H9 (cell line): ENCODE measurements at regions not wholly inside any gene's neighbourhood (a gene's known extent, or its start where the extent isn't known, plus 50 kb on each side); places are given as distances from the start of the nearest gene placed in this dataset.

Experiments used
- DNase-seq: peaks from one replicate; pipeline ENCODE4 v3.0.0-alpha.2; 2017
- H2AFZ ChIP-seq: one replicate; pipeline ENCODE4 v1.6.1; 2013; ENCODE audit warnings: mild to moderate bottlenecking, low read length, control low read depth, moderate library complexity
- H2AK5ac ChIP-seq: 2 replicates; pipeline ENCODE4 v1.6.1; 2013; ENCODE audit warnings: low read length, control low read depth, mixed read lengths; ENCODE audit not compliant: insufficient read length
- H2BK120ac ChIP-seq: one replicate; pipeline ENCODE4 v1.6.1; 2013; ENCODE audit warnings: low read depth, mild to moderate bottlenecking, low read length, control low read depth, inconsistent platforms; ENCODE audit not compliant: poor library complexity, severe bottlenecking
- H2BK12ac ChIP-seq: 2 replicates; pipeline ENCODE4 v1.6.1; 2013; ENCODE audit warnings: low read length, control low read depth, mixed read lengths, low read depth; ENCODE audit not compliant: insufficient read length
- H2BK15ac ChIP-seq: 2 replicates; pipeline ENCODE4 v1.6.1; 2013; ENCODE audit warnings: low read depth, low read length, control low read depth
- H2BK20ac ChIP-seq: one replicate; pipeline ENCODE4 v1.6.1; 2013; ENCODE audit warnings: low read depth, mild to moderate bottlenecking, low read length, control low read depth, inconsistent platforms; ENCODE audit not compliant: poor library complexity, severe bottlenecking
- H2BK5ac ChIP-seq: 2 replicates; pipeline ENCODE4 v1.6.1; 2013; ENCODE audit warnings: low read length, control low read depth, mixed read lengths; ENCODE audit not compliant: insufficient read length
- H3K14ac ChIP-seq: 2 replicates; pipeline ENCODE4 v1.6.1; 2013; ENCODE audit warnings: low read length, control low read depth; ENCODE audit not compliant: insufficient read depth
- H3K18ac ChIP-seq: 2 replicates; pipeline ENCODE4 v1.6.1; 2013; ENCODE audit warnings: low read depth, mild to moderate bottlenecking, mixed read lengths, low read length, control low read depth; ENCODE audit not compliant: insufficient read length
- H3K23ac ChIP-seq: 2 replicates; pipeline ENCODE4 v1.6.1; 2013; ENCODE audit warnings: low read length, control low read depth, mixed read lengths, low read depth; ENCODE audit not compliant: insufficient read length
- H3K23me2 ChIP-seq: 2 replicates; pipeline ENCODE4 v1.6.1; 2013; ENCODE audit warnings: low read depth, mild to moderate bottlenecking, mixed read lengths, low read length, control low read depth; ENCODE audit not compliant: insufficient read length, poor library complexity, severe bottlenecking
- H3K27ac ChIP-seq: 2 replicates; pipeline ENCODE4 v1.5.1; 2013; ENCODE audit warnings: low read length, control low read depth, mixed read lengths, low read depth; ENCODE audit not compliant: insufficient read length
- H3K27me3 ChIP-seq: 2 replicates; pipeline ENCODE4 v1.6.1; 2013; ENCODE audit warnings: low read length, control low read depth, inconsistent platforms; ENCODE audit not compliant: insufficient read depth
- H3K4ac ChIP-seq: 2 replicates; pipeline ENCODE4 v1.6.1; 2013; ENCODE audit warnings: low read depth, mild to moderate bottlenecking, control low read depth, inconsistent platforms, low read length, moderate library complexity
- H3K4me1 ChIP-seq: 2 replicates; pipeline ENCODE4 v1.6.1; 2013; ENCODE audit warnings: low read length, control low read depth, inconsistent platforms; ENCODE audit not compliant: insufficient read depth
- H3K4me2 ChIP-seq: 2 replicates; pipeline ENCODE4 v1.6.1; 2013; ENCODE audit warnings: low read length, control low read depth, mixed read lengths; ENCODE audit not compliant: insufficient read length, insufficient read depth
- H3K56ac ChIP-seq: 2 replicates; pipeline ENCODE4 v1.6.1; 2013; ENCODE audit warnings: low read depth, mild to moderate bottlenecking, mixed read lengths, low read length, control low read depth; ENCODE audit not compliant: insufficient read length
- H3K79me1 ChIP-seq: 2 replicates; pipeline ENCODE4 v1.6.1; 2013; ENCODE audit warnings: low read depth, mild to moderate bottlenecking, moderate library complexity, low read length, control low read depth, inconsistent platforms; ENCODE audit not compliant: insufficient read depth, poor library complexity, severe bottlenecking
- H3K79me2 ChIP-seq: 2 replicates; pipeline ENCODE4 v1.6.1; 2013; ENCODE audit warnings: low read length, control low read depth, inconsistent platforms; ENCODE audit not compliant: insufficient read depth
- H3K9ac ChIP-seq: 2 replicates; pipeline ENCODE4 v1.6.1; 2013; ENCODE audit warnings: low read length, control low read depth, mixed read lengths; ENCODE audit not compliant: insufficient read length; ENCODE audit errors: extremely low read depth
- H3K9me3 ChIP-seq: one replicate; pipeline ENCODE4 v1.6.1; 2013; ENCODE audit warnings: low read depth, low read length, inconsistent platforms; ENCODE audit not compliant: control insufficient read depth
- H3T11ph ChIP-seq: one replicate; pipeline ENCODE4 v1.6.1; 2013; ENCODE audit warnings: mild to moderate bottlenecking, low read length, control low read depth, inconsistent platforms
- H4K20me1 ChIP-seq: one replicate; pipeline ENCODE4 v1.6.1; 2013; ENCODE audit not compliant: control insufficient read depth, insufficient read length, insufficient read depth
- H4K5ac ChIP-seq: 2 replicates; pipeline ENCODE4 v1.6.1; 2013; ENCODE audit warnings: low read depth, mild to moderate bottlenecking, mixed read lengths, low read length, control low read depth; ENCODE audit not compliant: insufficient read length
- H4K8ac ChIP-seq: replicated peaks from 2 replicates; pipeline ENCODE4 v1.6.1; 2013; ENCODE audit warnings: low read length, control low read depth, mixed read lengths, low read depth; ENCODE audit not compliant: insufficient read length
- H4K91ac ChIP-seq: 2 replicates; pipeline ENCODE4 v1.6.1; 2013; ENCODE audit warnings: low read depth, mild to moderate bottlenecking, moderate library complexity, mixed read lengths, low read length, control low read depth; ENCODE audit not compliant: insufficient read length
- H3K27ac Mint-ChIP-seq, 3 experiments: 2 replicates in 2 of 3; 3 replicates in 1 of 3; pipeline ENCODE4 v1.8.0; 2020 to 2021; ENCODE audit warnings: mixed read lengths in 3 of 3, mild to moderate bottlenecking in 1 of 3, moderate library complexity in 1 of 3
- H3K27me3 Mint-ChIP-seq: 2 replicates; pipeline ENCODE4 v1.8.0; 2021; ENCODE audit warnings: low read depth, mild to moderate bottlenecking, moderate library complexity, mixed read lengths
- H3K36me3 Mint-ChIP-seq, 3 experiments: 2 replicates in 2 of 3; 3 replicates in 1 of 3; pipeline ENCODE4 v1.8.0; 2020 to 2021; ENCODE audit warnings: low read depth in 3 of 3, mixed read lengths in 3 of 3; ENCODE audit not compliant: insufficient read depth in 1 of 3
- H3K4me1 Mint-ChIP-seq, 2 experiments: 2 replicates each; pipeline ENCODE4 v1.8.0; 2020; ENCODE audit warnings: mixed read lengths in 2 of 2
- H3K4me3 Mint-ChIP-seq, 2 experiments: 2 replicates in 1 of 2; 3 replicates in 1 of 2; pipeline ENCODE4 v1.8.0; 2020 to 2021; ENCODE audit warnings: mild to moderate bottlenecking in 2 of 2, mixed read lengths in 2 of 2, moderate library complexity in 1 of 2
- H3K9me3 Mint-ChIP-seq, 2 experiments: 2 replicates in 1 of 2; 3 replicates in 1 of 2; pipeline ENCODE4 v1.8.0; 2020; ENCODE audit warnings: mild to moderate bottlenecking in 2 of 2, mixed read lengths in 2 of 2, moderate library complexity in 1 of 2
- CTCF ChIP-seq: fragments of 200-600 bp; sonication (generic); conservative IDR thresholded peaks from 3 replicates; pipeline ENCODE4 v1.8.0; 2021; ENCODE audit warnings: antibody characterized with exemption, mild to moderate bottlenecking
- WGBS: extraction: QIAGEN DNeasy Blood & Tissue Kit; methylation state at CpG from one replicate; pipeline ENCODE4 v1.1.7; 2013; ENCODE audit warnings: missing lambda C conversion rate, low lambda C conversion rate, mixed read lengths; ENCODE audit not compliant: insufficient read length; ENCODE audit errors: extremely low coverage; 5-methylcytosine and 5-hydroxymethylcytosine counted together

- no peak for TF ChIP-seq CTCF
- Histone ChIP-seq H3K56ac (no peak overlapping the region), H3K9me3 (no peaks in the 10 kb centered on the region), H3K4me2 (no peak overlapping the region), H2BK5ac (no peak overlapping the region), H3K79me2 (no peaks in the 10 kb centered on the region), H4K5ac (no peak overlapping the region), H2BK15ac (no peak overlapping the region), H3K4ac (no peak overlapping the region), H4K91ac (no peak overlapping the region), H3K9ac (no peak overlapping the region), H3K27me3 (no peaks in the 10 kb centered on the region), H3K23me2 (no peaks in the 10 kb centered on the region), H4K8ac (no peak overlapping the region), H3K4me1 (no peaks in the 10 kb centered on the region), H4K20me1 (no peaks in the 10 kb centered on the region), H2BK120ac (no peak overlapping the region), H3K18ac (no peak overlapping the region), H3K23ac (no peak overlapping the region), H3K27ac (no peak overlapping the region), H2BK12ac (no peak overlapping the region), H2AK5ac (no peak overlapping the region), H3K14ac (no peak overlapping the region), H3T11ph (no peak overlapping the region), H2BK20ac (no peak overlapping the region), H3K79me1 (no peaks in the 10 kb centered on the region), H2AFZ (no peak overlapping the region)
- no CpG with 5 or more reads among the region's 2 CpGs for WGBS
- no peak overlapping the region for H3K4me3 Mint-ChIP-seq
- no peaks in the 10 kb centered on the region for H3K4me1 Mint-ChIP-seq
- H3K27me3 Mint-ChIP-seq, result no peaks in the 10 kb centered on the region
- no peak overlapping the region for H3K27ac Mint-ChIP-seq
- H3K9me3 Mint-ChIP-seq, result peaks cover 0 to 4% of the 10 kb centered on the region in 2 experiments; a peak in 2 of 5 replicates
- DNase-seq, result no peak
- H3K36me3 Mint-ChIP-seq, result no peaks in the 10 kb centered on the region; a peak in 1 of 7 replicates
These were observed 559.8 kb upstream of the CBLB start for GRCh38 chr3:106428565-106428994.
